GM18909 (cell line): ENCODE measurements at regions not wholly inside any gene's neighbourhood (a gene's known extent, or its start where the extent isn't known, plus 50 kb on each side); places are given as distances from the start of the nearest gene placed in this dataset.

Experiments
- ATAC-seq: cut with Tn5 transposase; IDR thresholded peaks from one replicate; pipeline ENCODE4 v1.9.1; 2021; ENCODE audit warnings: mild to moderate bottlenecking; ENCODE audit not compliant: unreplicated experiment, poor library complexity

DNA sequence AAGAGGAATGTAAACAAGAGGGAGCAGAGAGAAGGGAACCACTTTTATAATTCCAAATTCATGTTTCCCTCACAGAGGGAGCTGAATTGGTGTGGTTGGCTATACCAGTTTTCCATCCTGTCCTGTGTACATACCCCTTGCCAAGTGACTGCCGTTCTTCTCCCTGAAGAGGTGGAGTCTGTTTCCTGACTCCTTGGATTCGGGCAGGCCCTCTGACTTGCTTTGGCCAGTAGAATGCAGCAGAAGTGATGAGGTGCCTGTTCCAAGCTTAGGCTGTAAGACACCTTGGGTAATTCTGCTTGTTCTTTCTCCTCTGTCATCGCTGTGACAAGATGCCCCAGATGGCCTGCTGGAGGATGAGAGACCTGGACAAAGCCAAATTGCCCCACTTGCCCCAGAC, 124.7 kb downstream of the UCHL1 start:
- no peak for ATAC-seq

GRCh38 chr4:41384992-41385391, 128.3 kb downstream of the UCHL1 start:
- ATAC-seq: no peak

DNA sequence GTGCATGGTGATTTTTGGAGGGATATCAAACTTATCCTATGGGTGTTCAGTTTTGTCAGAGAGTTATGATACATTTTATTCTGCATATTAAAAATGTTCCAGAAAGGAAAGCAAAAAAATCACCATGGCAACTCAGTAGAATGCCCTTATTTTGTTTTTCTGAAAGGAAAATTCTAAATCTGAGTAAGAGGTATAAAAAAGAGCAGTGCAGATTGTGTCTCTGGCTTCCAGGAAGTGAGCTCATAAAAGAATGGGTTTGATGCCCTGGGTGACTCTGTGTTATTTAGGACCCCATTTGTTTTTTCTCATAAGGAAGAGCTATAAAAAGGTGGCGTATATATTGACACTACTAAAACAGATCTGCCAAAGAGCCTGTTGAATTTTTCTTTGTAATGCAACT, 128.8 kb downstream of the UCHL1 start:
- ATAC-seq: no peak

GRCh38 chr4:41388080-41388479, 131.4 kb downstream of the UCHL1 start:
- no peak for ATAC-seq

DNA sequence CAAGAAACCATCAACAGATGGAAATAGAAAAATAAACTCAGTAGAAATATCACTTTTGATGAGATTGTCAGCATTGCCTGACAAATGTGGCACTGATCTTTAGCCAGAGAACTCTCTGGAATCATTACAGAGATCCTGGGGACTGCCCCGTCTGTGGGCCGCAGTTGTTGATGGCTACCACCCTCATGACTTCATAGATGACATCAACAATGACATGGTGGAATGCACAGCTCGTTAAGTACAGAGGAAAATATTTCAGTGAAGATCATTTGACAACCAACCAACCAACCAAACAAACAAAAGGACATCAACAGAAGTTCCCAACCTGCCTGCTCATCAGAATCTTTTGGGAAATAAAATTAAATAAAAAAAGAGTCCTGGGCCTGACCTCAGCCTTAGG, 132.6 kb downstream of the UCHL1 start:
- no peak for ATAC-seq

DNA sequence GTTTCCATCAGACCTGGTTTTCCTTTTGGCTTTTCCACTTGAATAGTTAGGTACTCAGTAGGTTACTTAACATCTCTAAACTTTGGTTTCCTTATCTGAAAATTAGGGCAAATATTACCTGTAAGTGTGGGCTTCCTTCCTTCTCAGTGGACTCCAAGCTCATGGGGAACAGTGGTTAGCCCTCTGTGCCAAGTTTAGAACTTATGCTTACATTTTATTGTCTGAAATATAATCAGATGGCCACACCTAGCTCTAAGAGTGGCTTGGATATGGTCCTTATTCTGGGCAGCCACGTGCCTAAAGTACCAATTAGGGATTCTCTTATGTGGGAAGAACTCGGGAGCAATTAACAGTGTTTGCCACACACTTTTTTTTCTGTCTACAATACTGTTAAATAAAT, 133.9 kb downstream of the UCHL1 start:
- ATAC-seq: no peak

- ATAC-seq: no peak
Measured at GRCh38 chr4:41391271-41391670, 134.5 kb downstream of the UCHL1 start.

GRCh38 chr4:41394481-41394894, 137.8 kb downstream of the UCHL1 start:
- ATAC-seq: no peak

DNA sequence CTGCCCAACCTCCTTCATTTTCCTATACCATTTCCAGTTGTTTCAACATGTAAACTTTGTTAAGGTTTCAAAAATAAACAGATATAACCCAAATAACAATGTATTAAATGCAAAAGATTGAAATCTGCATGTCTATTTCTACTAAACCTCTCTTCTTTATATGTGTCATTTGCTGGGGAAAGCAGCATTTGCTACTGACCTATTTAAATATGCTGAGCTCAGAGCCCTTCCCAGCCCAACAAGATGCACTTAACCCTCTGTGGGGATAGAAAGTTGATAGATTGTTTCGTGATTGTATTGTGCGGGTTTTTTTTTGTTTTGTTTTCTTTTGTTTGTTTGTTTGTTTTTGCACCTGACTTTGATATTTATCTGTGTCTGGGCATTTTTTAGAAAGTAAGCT, 139.5 kb downstream of the UCHL1 start:
- no peak for ATAC-seq

- ATAC-seq: no peak
Measured at GRCh38 chr4:41396869-41397268, 140.1 kb downstream of the UCHL1 start.

DNA sequence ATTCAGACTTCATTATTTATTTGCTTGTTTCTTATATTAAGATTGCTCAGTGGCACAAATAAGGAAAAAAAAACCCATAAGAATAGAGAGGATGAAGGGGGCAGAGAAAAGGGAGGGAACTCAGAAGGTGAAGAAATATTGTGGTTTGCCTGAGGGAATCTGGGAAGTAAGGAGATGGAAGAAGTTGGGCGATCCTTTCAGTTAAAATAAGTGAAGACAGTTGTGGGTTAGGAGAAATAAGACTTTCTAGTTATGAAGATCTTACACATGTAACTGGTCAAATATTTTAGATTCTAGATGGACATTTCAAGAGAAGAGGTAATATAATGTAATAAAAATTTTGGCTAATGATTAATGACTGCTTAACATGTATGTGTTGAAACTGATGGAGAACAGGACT, 138.7 kb upstream of the LIMCH1 start:
- no peak for ATAC-seq

- no peak for ATAC-seq
Measured at GRCh38 chr4:41400296-41400695, 137.7 kb upstream of the LIMCH1 start.

GRCh38 chr4:41405464-41406112, 132.4 kb upstream of the LIMCH1 start:
- no peak for ATAC-seq

GRCh38 chr4:41406113-41406516, 131.8 kb upstream of the LIMCH1 start:
- no peak for ATAC-seq

- ATAC-seq: no peak
Measured at GRCh38 chr4:41408150-41408549, 129.8 kb upstream of the LIMCH1 start.

- ATAC-seq: no peak
Measured at GRCh38 chr4:41408859-41409593, 128.9 kb upstream of the LIMCH1 start.

DNA sequence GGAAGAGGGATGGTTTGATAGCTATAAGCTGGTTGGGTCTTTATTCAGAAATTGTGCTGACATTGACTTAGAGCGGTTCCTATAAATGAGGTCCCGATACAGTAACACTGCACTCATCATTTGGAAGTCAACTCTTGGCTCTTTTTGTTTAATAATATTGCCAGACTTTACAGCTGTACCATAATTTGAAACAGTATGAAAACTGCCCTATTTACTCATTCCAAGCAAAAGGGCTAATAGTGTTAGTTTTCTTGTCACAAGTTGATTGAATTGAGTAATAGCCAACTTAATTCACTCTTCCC, 128.4 kb upstream of the LIMCH1 start:
- no peak for ATAC-seq

DNA sequence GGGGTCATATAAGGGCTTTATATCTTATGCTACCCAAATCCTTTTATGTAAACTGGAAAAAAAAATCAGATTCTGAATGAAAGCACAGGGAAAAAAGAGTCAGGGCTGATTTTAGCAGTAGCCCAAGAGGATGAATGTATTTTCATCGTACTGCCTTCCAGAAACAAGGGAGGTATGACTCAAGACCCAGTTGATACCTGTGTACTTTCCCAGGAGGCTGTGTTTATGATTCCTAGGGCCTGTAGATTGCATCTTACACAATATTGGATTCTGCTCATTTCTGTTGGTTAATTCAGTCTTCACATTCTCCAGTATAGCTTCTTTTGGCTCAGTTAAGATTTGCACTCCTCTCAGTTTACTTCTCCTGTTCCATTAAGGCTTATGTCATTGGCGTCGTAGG, 127.9 kb upstream of the LIMCH1 start:
- ATAC-seq: no peak

GRCh38 chr4:41413670-41414411, 124.1 kb upstream of the LIMCH1 start:
- ATAC-seq: no peak

- no peak for ATAC-seq
Measured at GRCh38 chr4:41414412-41414779, 123.6 kb upstream of the LIMCH1 start.

DNA sequence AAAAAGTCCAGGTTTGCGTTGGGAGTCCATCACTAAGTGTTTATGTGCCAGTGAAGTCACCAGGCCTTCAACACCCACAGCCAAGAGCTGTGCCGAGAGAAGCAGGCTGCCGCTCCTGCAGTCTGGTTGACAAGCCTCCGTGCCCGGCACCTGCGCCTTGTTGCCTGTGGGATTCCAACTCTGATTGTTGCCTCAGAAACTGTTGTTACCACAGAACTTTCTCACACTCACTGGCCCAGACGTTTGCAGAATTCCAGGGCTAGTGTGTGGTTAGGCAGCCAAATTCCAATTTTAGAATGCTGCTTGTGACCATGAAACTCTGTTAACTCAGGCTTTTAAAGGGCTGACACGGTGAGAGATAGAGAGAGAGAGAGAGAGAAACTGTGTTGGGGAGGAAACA, 119.5 kb upstream of the LIMCH1 start:
- no peak for ATAC-seq

DNA sequence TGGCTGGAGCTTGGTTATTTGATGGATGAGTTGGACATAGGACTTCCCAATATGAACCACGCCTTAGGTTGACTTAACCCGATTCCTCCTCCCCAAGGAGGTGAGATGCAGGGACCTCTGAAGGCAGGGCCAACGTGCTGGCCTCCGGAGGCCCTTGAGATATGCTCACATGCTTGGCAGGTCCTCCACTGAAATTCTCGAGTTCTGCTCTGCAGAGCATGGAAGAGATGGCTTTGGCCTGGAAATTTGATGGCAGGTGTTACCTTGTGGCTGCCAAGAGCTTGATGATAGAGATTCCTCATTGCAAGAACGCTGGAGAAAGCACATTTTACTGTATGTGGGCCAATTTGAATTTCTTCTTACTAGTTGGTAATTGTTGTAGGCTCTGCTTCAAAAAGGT, 117.4 kb upstream of the LIMCH1 start:
- no peak for ATAC-seq
